CD4-positive, alpha-beta T cell treated with Interleukin-6 at 100 ng/mL for 8 hours (primary cell): ENCODE measurements at regions not wholly inside any gene's neighbourhood (a gene's known extent, or its start where the extent isn't known, plus 50 kb on each side); places are given as distances from the start of the nearest gene placed in this dataset.
"Not testable (repeated sequence)": the region's sequence is repeated elsewhere in the genome, so short reads cannot be mapped to it uniquely, and the experiment has no call there.

Experiments
- DNase-seq: peaks from one replicate; pipeline ENCODE4 v3.0.0-alpha.2; 2020; ENCODE audit warnings: mixed read lengths, low spot score

GRCh38 chr10:33703501-33704213 is 369.2 kb upstream of the NRP1 start:
- no peak for DNase-seq

- DNase-seq: no peak
Observed at GRCh38 chr10:33698033-33698432, 363.6 kb upstream of the NRP1 start.

GRCh38 chr10:33697016-33697415 is 362.5 kb upstream of the NRP1 start:
- DNase-seq: no peak

- no peak for DNase-seq
Observed at GRCh38 chr10:33695536-33695935, 361.1 kb upstream of the NRP1 start.

- DNase-seq: not testable (repeated sequence)
Observed at GRCh38 chr10:33690536-33690935, 356.1 kb upstream of the NRP1 start.

GRCh38 chr10:33688506-33688905 is 354.0 kb upstream of the NRP1 start:
- no peak for DNase-seq

- DNase-seq: no peak
Observed at GRCh38 chr10:33684211-33684611, 349.7 kb upstream of the NRP1 start.

- DNase-seq: no peak
Observed at GRCh38 chr10:33681595-33681994, 347.1 kb upstream of the NRP1 start.

GRCh38 chr10:33680036-33680435 is 345.6 kb upstream of the NRP1 start:
- DNase-seq: no peak

GRCh38 chr10:33676606-33677339 is 342.3 kb upstream of the NRP1 start:
- DNase-seq: no peak

- no peak for DNase-seq
Observed at GRCh38 chr10:33674986-33675599, 340.6 kb upstream of the NRP1 start.

- DNase-seq: no peak
Observed at GRCh38 chr10:33674491-33674890, 340.0 kb upstream of the NRP1 start.

GRCh38 chr10:33673839-33674415 is 339.5 kb upstream of the NRP1 start:
- no peak for DNase-seq

GRCh38 chr10:33669904-33670303 is 335.4 kb upstream of the NRP1 start:
- DNase-seq: no peak

GRCh38 chr10:33666686-33667480 is 332.4 kb upstream of the NRP1 start:
- DNase-seq: no peak

- DNase-seq: no peak
Observed at GRCh38 chr10:33665501-33665900, 331.0 kb upstream of the NRP1 start.

- no peak for DNase-seq
Observed at GRCh38 chr10:33664070-33664469, 329.6 kb upstream of the NRP1 start.

GRCh38 chr10:33661580-33662336 is 327.3 kb upstream of the NRP1 start:
- DNase-seq: no peak

- no peak for DNase-seq
Observed at GRCh38 chr10:33660329-33660728, 325.9 kb upstream of the NRP1 start.

GRCh38 chr10:33657913-33658312 is 323.4 kb upstream of the NRP1 start:
- no peak for DNase-seq
